A549 (cell line): ENCODE measurements at regions not wholly inside any gene's neighbourhood (a gene's known extent, or its start where the extent isn't known, plus 50 kb on each side); places are given as distances from the start of the nearest gene placed in this dataset.

Source experiments
- ATAC-seq, 2 experiments: fragments of 200-7000 bp in 1 of 2; fragments of >200 bp in 1 of 2; cut with Nextera tagmentation in 1 of 2; cut with Tn5 transposase in 1 of 2; 3 replicates each; pipeline versions ENCODE4 v1.8.0 to v1.9.1; 2018 to 2020; ENCODE audit warnings: mild to moderate bottlenecking in 1 of 2, moderate library complexity in 1 of 2
- CTCF ChIA-PET: fragments of 300-600 bp; sonication (Branson Sonifier 250); formaldehyde crosslinking; extraction: SDS; loops from one replicate; lab custom pipeline; 2021; ENCODE audit warnings: antibody characterized with exemption, inconsistent platforms; lab: Yijun Ruan, JAX
- POLR2A ChIA-PET: fragments of 350-600 bp; formaldehyde crosslinking; extraction: SDS; loops from one replicate; lab custom pipeline; 2021; ENCODE audit warnings: antibody characterized with exemption, inconsistent platforms; lab: Yijun Ruan, JAX
- DNase-seq, 2 experiments: peaks; one replicate each; pipeline versions ENCODE4 v3.0.0 to v3.0.0-alpha.2; 2011 to 2016; ENCODE audit warnings: low read depth in 1 of 2, low spot score in 1 of 2
- FAIRE-seq: peaks from 2 replicates; lab custom pipeline; 2011; peaks lifted over from hg19 to GRCh38; lab: Jason Lieb, UNC
- H3K27ac ChIP-seq, 2 experiments: fragments of >200 bp; sonication (Bioruptor Twin); formaldehyde crosslinking; 3 replicates each; pipeline ENCODE4 v1.5.1; 2016 to 2017
- H3K4me1 ChIP-seq: fragments of >200 bp; sonication (Bioruptor Twin); formaldehyde crosslinking; 3 replicates; pipeline ENCODE4 v1.6.1; 2016
- H3K4me2 ChIP-seq: fragments of >200 bp; sonication (Bioruptor Twin); formaldehyde crosslinking; 3 replicates; pipeline ENCODE4 v1.6.1; 2016
- H3K4me3 ChIP-seq: fragments of >200 bp; sonication (Bioruptor Twin); formaldehyde crosslinking; 3 replicates; pipeline ENCODE4 v1.5.1; 2016
- H3K9me3 ChIP-seq: fragments of >200 bp; sonication (Bioruptor Twin); formaldehyde crosslinking; 3 replicates; pipeline ENCODE4 v1.6.1; 2016
- CEBPB ChIP-seq, 2 experiments: fragments of >200 bp in 1 of 2; sonication (Bioruptor Twin) in 1 of 2; formaldehyde crosslinking in 1 of 2; IDR thresholded peaks; 2 replicates each; pipeline ENCODE4 v1.6.1; 2012 to 2016
- CHD2 ChIP-seq: fragments of 150-350 bp; IDR thresholded peaks from 2 replicates; pipeline ENCODE4 v1.6.1; 2014; ENCODE audit warnings: low read length; ENCODE audit not compliant: partially characterized antibody
- EHMT2 ChIP-seq: fragments of 200-600 bp; sonication (generic); IDR thresholded peaks from 2 replicates; pipeline ENCODE4 v1.6.1; 2016; ENCODE audit warnings: antibody characterized with exemption, low read depth, mild to moderate bottlenecking, moderate library complexity
- FOSB ChIP-seq: fragments of 250-450 bp; sonication (Bioruptor Pico); IDR thresholded peaks from 2 replicates; pipeline ENCODE4 v1.5.0; 2020; ENCODE audit warnings: mild to moderate bottlenecking, moderate library complexity
- HDAC2 ChIP-seq: fragments of 200-600 bp; sonication (generic); IDR thresholded peaks from 2 replicates; pipeline ENCODE4 v1.6.1; 2016
- JUN ChIP-seq, 2 experiments: fragments of >200 bp; sonication (Bioruptor Twin); formaldehyde crosslinking; IDR thresholded peaks; 2 replicates in 1 of 2; 3 replicates in 1 of 2; pipeline ENCODE4 v1.6.1; 2016 to 2017
- NR3C1 ChIP-seq: fragments of >200 bp; sonication (Bioruptor Twin); formaldehyde crosslinking; IDR thresholded peaks from 3 replicates; pipeline ENCODE4 v1.6.1; 2017
- PHF8 ChIP-seq: fragments of 200-600 bp; sonication (generic); IDR thresholded peaks from 2 replicates; pipeline ENCODE4 v1.6.1; 2016; ENCODE audit warnings: low read depth, mild to moderate bottlenecking, antibody characterized with exemption, moderate library complexity, borderline replicate concordance
- TP53 ChIP-seq: fragments of 250-450 bp; sonication (Bioruptor Pico); IDR thresholded peaks from 2 replicates; pipeline ENCODE4 v1.5.0; 2021; ENCODE audit warnings: mild to moderate bottlenecking, moderate library complexity
- ZFP36 ChIP-seq: fragments of 450-650 bp; IDR thresholded peaks from 2 replicates; pipeline ENCODE4 v1.6.1; 2014; ENCODE audit warnings: borderline replicate concordance; ENCODE audit not compliant: partially characterized antibody
- WGBS: methylation state at CpG from one replicate; pipeline ENCODE4 v1.1.6; 2017; ENCODE audit errors: missing lambda C conversion rate; 5-methylcytosine and 5-hydroxymethylcytosine counted together
- TF ChIP-seq, protein P1 (sequence below): fragments of 200-600 bp; sonication (generic); IDR thresholded peaks from 2 replicates; pipeline ENCODE4 v1.6.1; 2016; ENCODE audit warnings: antibody characterized with exemption, mild to moderate bottlenecking, moderate library complexity
- TF ChIP-seq, protein P2 (sequence below): fragments of 250-450 bp; sonication (Bioruptor Pico); IDR thresholded peaks from 2 replicates; pipeline ENCODE4 v1.5.0; 2020; ENCODE audit warnings: low read depth, mild to moderate bottlenecking, moderate library complexity

DNA sequence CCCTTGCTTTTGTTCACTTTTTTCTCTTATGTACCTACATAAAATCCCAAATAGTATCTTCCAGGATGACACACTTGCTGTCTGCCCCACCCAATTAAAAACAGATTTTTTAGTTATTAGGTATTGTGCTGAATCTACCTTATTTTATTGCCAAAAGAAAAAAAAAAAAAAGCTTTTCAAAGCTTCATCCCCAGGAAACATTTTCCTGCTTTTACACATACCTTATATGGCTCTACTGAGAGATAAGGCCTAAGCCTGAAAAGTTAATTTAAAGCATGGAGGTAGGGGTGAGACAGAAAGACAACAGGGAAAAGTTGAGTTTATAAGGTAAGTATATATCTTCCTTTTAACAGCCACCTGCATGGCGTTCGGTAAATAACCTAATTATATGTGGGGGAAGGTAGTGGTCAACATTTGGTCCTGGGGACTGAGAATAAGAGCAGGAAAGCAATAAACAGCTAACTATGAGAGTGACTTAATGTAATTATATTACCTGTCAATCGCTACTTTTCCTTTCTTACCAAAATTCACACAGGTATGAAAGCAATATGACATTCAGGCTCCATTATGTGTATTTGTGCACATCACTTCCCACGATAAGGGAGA is 54.6 kb upstream of the BOLA1 start:
- Histone ChIP-seq H3K4me1 (peaks cover 51% of the 10 kb centered on the region), H3K9me3 (no peaks in the 10 kb centered on the region), H3K27ac (peak overlapping the region; percentile 79 to 89), H3K4me3 (peak overlapping the region; percentile 55), H3K4me2 (peak overlapping the region; percentile 91)
- ChIA-PET CTCF (interaction anchor here (1.2 to 1.7 kb wide), 2 partner anchors 44 to 117 kb away, joined by 3 to 8 read pairs; a partner anchor contains a TSS), POLR2A (interaction anchor here (3.3 kb wide), 1 partner anchor 42 kb away, joined by 34 read pairs; a partner anchor contains a TSS)
- no peak for DNase-seq
- no peak for ATAC-seq
- no peak for TF ChIP-seq FOSB (CRISPR knock-in tag)
- TF ChIP-seq, protein P1, sequence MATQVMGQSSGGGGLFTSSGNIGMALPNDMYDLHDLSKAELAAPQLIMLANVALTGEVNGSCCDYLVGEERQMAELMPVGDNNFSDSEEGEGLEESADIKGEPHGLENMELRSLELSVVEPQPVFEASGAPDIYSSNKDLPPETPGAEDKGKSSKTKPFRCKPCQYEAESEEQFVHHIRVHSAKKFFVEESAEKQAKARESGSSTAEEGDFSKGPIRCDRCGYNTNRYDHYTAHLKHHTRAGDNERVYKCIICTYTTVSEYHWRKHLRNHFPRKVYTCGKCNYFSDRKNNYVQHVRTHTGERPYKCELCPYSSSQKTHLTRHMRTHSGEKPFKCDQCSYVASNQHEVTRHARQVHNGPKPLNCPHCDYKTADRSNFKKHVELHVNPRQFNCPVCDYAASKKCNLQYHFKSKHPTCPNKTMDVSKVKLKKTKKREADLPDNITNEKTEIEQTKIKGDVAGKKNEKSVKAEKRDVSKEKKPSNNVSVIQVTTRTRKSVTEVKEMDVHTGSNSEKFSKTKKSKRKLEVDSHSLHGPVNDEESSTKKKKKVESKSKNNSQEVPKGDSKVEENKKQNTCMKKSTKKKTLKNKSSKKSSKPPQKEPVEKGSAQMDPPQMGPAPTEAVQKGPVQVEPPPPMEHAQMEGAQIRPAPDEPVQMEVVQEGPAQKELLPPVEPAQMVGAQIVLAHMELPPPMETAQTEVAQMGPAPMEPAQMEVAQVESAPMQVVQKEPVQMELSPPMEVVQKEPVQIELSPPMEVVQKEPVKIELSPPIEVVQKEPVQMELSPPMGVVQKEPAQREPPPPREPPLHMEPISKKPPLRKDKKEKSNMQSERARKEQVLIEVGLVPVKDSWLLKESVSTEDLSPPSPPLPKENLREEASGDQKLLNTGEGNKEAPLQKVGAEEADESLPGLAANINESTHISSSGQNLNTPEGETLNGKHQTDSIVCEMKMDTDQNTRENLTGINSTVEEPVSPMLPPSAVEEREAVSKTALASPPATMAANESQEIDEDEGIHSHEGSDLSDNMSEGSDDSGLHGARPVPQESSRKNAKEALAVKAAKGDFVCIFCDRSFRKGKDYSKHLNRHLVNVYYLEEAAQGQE = 0 out of 2 replicates have a peak, but pooled peaks have one; percentile 14
- no peak for FAIRE-seq
- 76% methylated on average over 4 of the region's 4 CpGs for WGBS

DNA sequence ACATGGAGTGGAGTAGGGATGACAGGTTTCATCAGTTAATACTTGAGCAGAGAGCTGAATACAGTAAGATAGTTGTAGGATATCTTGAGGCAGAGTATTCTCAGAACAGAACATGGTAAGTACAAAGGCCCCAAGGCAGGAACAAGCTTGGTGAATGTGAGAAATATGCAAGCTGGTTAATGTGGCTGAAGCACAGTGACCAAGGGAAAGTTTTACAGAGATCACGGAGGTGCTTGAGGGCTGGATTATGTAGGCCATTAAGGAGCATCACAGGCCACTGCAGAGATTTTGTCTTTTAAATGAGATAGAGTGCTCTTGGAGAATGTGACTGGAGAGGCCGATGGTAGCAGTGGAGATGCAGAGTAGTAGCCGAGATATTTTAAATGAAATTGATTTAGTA is 54.0 kb upstream of the BOLA1 start:
- ChIA-PET CTCF (interaction anchor here (0.6 to 1.7 kb wide), 2 partner anchors 43 to 347 kb away, joined by 3 to 8 read pairs; a partner anchor contains a TSS), POLR2A (interaction anchor here (3.3 kb wide), 1 partner anchor 42 kb away, joined by 34 read pairs; a partner anchor contains a TSS)
- FAIRE-seq = no peak
- Histone ChIP-seq H3K4me3 (no peak overlapping the region), H3K4me1 (peaks cover 51% of the 10 kb centered on the region), H3K9me3 (no peaks in the 10 kb centered on the region), H3K27ac (peak overlapping the region in 1 of 2 experiments; percentile 89; a peak in 4 of 6 replicates), H3K4me2 (peak overlapping the region; percentile 91)
- no peak for DNase-seq
- TF ChIP-seq, protein P2, sequence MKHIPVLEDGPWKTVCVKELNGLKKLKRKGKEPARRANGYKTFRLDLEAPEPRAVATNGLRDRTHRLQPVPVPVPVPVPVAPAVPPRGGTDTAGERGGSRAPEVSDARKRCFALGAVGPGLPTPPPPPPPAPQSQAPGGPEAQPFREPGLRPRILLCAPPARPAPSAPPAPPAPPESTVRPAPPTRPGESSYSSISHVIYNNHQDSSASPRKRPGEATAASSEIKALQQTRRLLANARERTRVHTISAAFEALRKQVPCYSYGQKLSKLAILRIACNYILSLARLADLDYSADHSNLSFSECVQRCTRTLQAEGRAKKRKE (CRISPR knock-in tag) = no peak
- TF ChIP-seq EHMT2 (no peak), PHF8 (no peak), NR3C1 (no peak), TP53 (CRISPR knock-in tag) (no peak), HDAC2 (no peak), JUN (IDR thresholded peaks at IDR 0.05) (0 out of 5 replicates have a peak, but pooled peaks of 1 of the 2 experiments have one; percentile 20), CHD2 (no peak)
- 68% methylated on average over 3 of the region's 3 CpGs for WGBS
- ATAC-seq = no peak

- no peak overlapping the region for H3K4me3 ChIP-seq
- POLR2A ChIA-PET = interaction anchor here (3.3 kb wide), 1 partner anchor 41 kb away, joined by 34 read pairs; a partner anchor contains a TSS
- WGBS = 86% methylated on average over 3 of the region's 3 CpGs
- CTCF ChIA-PET = interaction anchor here (1.7 kb wide), 1 partner anchor 42 kb away, joined by 8 read pairs; a partner anchor contains a TSS
- peak in 1 of 2 experiments; percentile 39; a peak in 1 of 4 replicates for TF ChIP-seq CEBPB (IDR thresholded peaks at IDR 0.05)
- TF ChIP-seq ZFP36 = no peak
- TF ChIP-seq, all 56 proteins: peak for 1
- DNase-seq (no peak), FAIRE-seq (no peak), ATAC-seq (no peak)
- peak overlapping the region in 1 of 2 experiments; percentile 89; a peak in 1 of 6 replicates for H3K27ac ChIP-seq
- H3K4me2 ChIP-seq = peak overlapping the region; percentile 91
- peaks cover 51% of the 10 kb centered on the region for H3K4me1 ChIP-seq
- H3K9me3 ChIP-seq = no peaks in the 10 kb centered on the region
These were observed 53.3 kb upstream of the BOLA1 start for GRCh38 chr1:149846042-149846441.
